AG09309 (cell line): ENCODE measurements at regions not wholly inside any gene's neighbourhood (a gene's known extent, or its start where the extent isn't known, plus 50 kb on each side); places are given as distances from the start of the nearest gene placed in this dataset.

Source experiments
- DNase-seq: peaks from one replicate; pipeline ENCODE4 v3.0.0-alpha.2; 2010; ENCODE audit warnings: low read depth
- H3K4me3 ChIP-seq: 2 replicates; pipeline ENCODE4 v1.5.1; 2011; ENCODE audit warnings: mild to moderate bottlenecking, low read depth, low read length, moderate library complexity; ENCODE audit not compliant: control insufficient read depth
- TF ChIP-seq, protein P1 (sequence below): IDR thresholded peaks from 2 replicates; pipeline ENCODE4 v1.5.1; 2011; ENCODE audit warnings: mild to moderate bottlenecking, low read depth, low read length, inconsistent platforms; ENCODE audit not compliant: insufficient read depth, control insufficient read depth; ENCODE audit errors: missing control alignments

DNA sequence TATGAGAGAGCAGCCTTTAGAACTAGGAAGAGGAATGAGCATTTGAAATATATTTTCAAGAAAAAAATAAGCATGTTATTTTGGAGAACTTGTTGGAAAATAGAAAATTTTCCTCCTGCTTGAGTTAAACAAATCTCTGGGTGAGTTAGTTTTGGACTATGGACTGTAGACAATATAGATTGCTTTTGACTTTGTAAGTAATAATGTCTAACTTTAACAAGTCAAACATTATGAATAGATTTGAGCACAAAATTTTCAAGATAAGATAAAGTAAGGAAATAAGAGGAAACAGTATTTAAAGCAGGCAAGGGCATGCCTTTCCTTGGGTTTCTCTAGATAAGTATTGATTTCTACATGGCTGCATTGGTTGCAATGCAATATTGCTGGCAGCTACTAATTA, 360.8 kb downstream of the LMO4 start:
- DNase-seq = no peak
- no peak overlapping the region for H3K4me3 ChIP-seq
- TF ChIP-seq, protein P1, sequence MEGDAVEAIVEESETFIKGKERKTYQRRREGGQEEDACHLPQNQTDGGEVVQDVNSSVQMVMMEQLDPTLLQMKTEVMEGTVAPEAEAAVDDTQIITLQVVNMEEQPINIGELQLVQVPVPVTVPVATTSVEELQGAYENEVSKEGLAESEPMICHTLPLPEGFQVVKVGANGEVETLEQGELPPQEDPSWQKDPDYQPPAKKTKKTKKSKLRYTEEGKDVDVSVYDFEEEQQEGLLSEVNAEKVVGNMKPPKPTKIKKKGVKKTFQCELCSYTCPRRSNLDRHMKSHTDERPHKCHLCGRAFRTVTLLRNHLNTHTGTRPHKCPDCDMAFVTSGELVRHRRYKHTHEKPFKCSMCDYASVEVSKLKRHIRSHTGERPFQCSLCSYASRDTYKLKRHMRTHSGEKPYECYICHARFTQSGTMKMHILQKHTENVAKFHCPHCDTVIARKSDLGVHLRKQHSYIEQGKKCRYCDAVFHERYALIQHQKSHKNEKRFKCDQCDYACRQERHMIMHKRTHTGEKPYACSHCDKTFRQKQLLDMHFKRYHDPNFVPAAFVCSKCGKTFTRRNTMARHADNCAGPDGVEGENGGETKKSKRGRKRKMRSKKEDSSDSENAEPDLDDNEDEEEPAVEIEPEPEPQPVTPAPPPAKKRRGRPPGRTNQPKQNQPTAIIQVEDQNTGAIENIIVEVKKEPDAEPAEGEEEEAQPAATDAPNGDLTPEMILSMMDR = no peak

DNA sequence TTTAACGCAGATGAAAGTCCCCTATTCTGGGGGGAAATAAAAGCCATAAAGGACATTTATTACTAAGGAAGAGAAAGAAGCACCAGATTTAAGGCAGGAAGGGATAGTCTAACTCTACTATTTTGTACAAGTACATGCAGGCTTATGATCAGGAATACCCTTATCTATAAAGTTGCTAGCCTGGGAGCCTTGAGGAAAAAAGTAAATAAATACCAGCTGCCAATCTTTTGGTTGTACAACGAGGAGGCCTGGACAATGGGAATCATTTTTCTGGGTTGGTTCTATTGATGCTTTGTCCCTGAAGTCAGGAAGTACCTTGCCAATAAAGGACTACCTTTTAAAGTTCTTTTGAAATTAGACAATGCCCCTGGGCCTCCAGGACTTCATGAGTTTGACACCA, 367.8 kb downstream of the LMO4 start:
- TF ChIP-seq, protein P1 = no peak
- DNase-seq = no peak
- H3K4me3 ChIP-seq = no peak overlapping the region

DNA sequence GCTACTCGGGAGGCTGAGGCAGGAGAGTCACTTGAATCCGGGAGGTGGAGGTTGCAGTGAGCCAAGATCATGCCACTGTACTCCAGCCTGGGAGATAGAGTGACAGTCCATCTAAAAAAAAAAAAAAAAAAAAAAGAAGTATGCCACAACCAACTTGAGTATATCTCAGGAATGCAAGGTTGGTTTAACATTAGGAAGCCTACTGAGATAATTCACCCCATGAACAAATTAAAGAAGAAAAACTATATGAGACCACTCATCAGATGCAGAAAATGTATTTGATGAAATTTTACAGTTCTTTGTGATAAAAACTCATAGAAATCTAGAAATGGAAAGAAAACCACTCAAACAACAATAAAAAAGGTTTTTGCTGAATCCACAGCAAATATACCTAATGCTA, 373.8 kb downstream of the LMO4 start:
- TF ChIP-seq, protein P1 = no peak
- H3K4me3 ChIP-seq = no peak overlapping the region
- no peak for DNase-seq

DNA sequence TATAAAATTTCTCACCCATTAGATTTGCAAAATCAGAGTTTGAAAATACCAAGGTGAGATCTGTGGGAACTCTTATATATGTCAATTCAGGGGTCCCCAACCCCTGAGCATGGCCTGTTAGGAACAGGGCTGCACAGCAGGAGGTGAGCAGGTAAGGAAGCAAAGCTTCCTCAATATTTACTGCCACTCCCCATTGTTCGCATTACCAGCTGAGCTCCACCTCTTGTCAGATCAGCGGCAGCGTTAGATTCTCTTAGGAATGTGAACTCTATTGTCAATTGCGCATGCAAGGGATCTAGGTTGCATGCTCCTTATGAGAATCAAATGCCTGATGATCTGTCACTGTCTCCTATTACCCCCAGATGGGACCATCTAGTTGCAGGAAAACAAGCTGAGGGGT, 376.6 kb downstream of the LMO4 start:
- no peak for DNase-seq
- no peak overlapping the region for H3K4me3 ChIP-seq
- TF ChIP-seq, protein P1 = no peak

DNA sequence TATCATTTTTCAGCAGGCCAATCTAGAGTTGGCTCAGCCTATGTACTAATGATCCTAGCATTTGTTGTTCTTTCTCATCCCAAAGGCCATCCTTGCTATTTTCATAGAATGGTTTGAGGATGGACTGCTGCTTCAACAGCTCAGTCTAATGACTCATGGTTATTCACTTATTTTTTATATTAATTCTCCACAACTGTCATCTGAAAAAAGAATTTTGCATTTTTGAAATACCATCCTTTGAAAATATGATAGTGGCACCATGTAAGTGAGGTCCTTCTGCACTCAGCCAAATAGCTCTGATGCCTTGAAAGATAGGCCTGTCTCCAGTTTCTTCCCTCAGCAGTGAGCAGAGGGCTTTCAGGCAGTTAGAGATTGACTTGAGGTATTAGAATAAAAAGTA, 377.5 kb downstream of the LMO4 start:
- no peak overlapping the region for H3K4me3 ChIP-seq
- no peak for DNase-seq
- TF ChIP-seq, protein P1 = no peak

DNA sequence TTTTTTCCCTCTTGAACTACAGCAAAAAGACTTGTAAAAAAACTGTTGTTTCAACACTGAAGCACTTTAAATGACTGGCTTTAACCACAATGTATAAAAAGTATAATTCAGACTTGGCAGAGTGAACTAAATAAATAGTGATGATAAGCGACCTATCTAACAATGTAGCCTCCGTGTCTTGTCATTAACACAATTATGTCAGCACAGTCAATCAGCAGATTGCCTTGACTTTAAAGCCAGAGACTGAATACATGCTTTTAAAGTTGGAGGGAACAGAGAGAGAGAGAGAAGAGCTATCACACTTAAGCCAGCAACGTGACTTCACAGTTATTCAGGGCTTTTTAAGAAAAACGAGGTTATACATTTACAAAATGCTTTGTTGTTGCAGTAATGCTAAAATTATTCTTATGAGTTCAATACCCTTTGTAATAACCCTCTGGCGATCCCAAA, 378.1 kb downstream of the LMO4 start:
- H3K4me3 ChIP-seq = no peak overlapping the region
- DNase-seq = no peak
- TF ChIP-seq, protein P1 = no peak

GRCh38 chr1:87707411-87707810, 378.7 kb downstream of the LMO4 start:
- no peak for DNase-seq
- TF ChIP-seq, protein P1 = no peak
- H3K4me3 ChIP-seq = no peak overlapping the region
